ENCODE measurements at regions not wholly inside any gene's neighbourhood (a gene's known extent, or its start where the extent isn't known, plus 50 kb on each side); places are given as distances from the start of the nearest gene placed in this dataset.

GRCh38 chr3:186459108-186459467 is 85.1 kb downstream of the CRYGS start:
- Histone ChIP-seq H3K9ac (ENCODE audit: low read depth, low read length) (no peak overlapping the region), H3K79me2 (ENCODE audit: insufficient read depth, low read length) (no peaks in the 10 kb centered on the region), H3K4me1 (ENCODE audit: insufficient read depth, low read length) (no peaks in the 10 kb centered on the region), H3K27me3 (ENCODE audit: insufficient read depth, low read length, poor library complexity) (peaks cover 9% of the 10 kb centered on the region), H3K36me3 (ENCODE audit: insufficient read depth, low read length) (no peaks in the 10 kb centered on the region), H3K4me3 (ENCODE audit: low read depth in 1 of 2, low read length in 2 of 2) (no peak overlapping the region), H3K4me2 (ENCODE audit: insufficient read depth, low read length) (no peak overlapping the region), H3K27ac (ENCODE audit: low read length) (no peak overlapping the region), H3K9me3 (ENCODE audit: insufficient read depth, low read length, severe bottlenecking) (no peaks in the 10 kb centered on the region), H2AFZ (ENCODE audit: low read depth, low read length) (no peak overlapping the region), H4K20me1 (ENCODE audit: insufficient read depth, low read length) (no peaks in the 10 kb centered on the region)
- TF ChIP-seq EZH2 (IDR thresholded peaks at IDR 0.05; ENCODE audit: borderline replicate concordance, low read depth, low read length, severe bottlenecking), result no peak
- no peak for TF ChIP-seq CTCF (IDR thresholded peaks at IDR 0.05; ENCODE audit: borderline replicate concordance, extremely low read depth, low read length, poor library complexity, severe bottlenecking)
- ATAC-seq (ENCODE audit: insufficient read depth, low read depth) (no peak), DNase-seq (no peak)

DNA sequence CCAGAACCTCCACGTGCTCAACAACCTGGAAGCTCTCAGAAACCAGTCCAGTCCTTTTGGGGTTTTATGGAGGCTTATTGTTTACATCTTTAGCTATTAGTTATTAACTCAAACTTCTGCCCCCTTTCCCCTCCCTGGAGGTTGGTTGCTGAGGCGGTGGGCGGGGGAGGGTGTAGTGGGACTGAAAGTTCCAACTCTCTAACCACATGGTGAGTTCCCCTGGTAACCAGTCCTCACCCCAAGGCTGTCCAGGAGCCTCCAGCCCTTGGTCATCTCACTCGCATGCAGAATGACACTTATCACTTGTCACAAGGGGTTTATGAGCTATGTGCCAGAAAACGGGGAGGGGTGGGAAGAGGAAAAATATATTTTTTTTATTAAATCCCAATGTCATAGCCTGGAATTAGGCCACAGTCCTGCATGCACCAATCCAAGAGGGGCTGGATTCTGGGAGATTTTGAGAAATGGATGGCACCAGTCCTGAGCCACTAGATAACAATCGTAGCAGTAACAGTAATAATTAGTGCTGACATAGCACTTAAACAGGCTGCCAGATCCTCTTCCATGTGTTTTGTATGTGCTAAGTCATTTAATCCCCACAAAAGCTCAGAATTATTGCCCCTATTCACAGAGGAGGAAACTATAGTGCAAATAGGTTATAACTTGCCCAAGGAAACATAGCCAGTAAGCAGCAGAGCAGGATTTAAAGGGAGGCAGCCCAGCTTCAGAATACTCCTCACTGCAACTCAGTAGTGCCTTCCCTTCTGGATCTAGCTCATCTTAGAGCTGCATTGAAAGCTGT is 85.7 kb downstream of the CRYGS start:
- no peak overlapping the region for H2AFZ ChIP-seq (ENCODE audit: low read depth, low read length)
- H3K4me3 ChIP-seq (ENCODE audit: low read depth in 1 of 2, low read length in 2 of 2), result no peak overlapping the region
- H3K9ac ChIP-seq (ENCODE audit: low read depth, low read length), result no peak overlapping the region
- ATAC-seq (ENCODE audit: insufficient read depth, low read depth), result no peak
- TF ChIP-seq EZH2 (IDR thresholded peaks at IDR 0.05; ENCODE audit: borderline replicate concordance, low read depth, low read length, severe bottlenecking), result no peak
- TF ChIP-seq CTCF (IDR thresholded peaks at IDR 0.05; ENCODE audit: borderline replicate concordance, extremely low read depth, low read length, poor library complexity, severe bottlenecking), result no peak
- H3K27ac ChIP-seq (ENCODE audit: low read length), result no peak overlapping the region
- peaks cover 9% of the 10 kb centered on the region for H3K27me3 ChIP-seq (ENCODE audit: insufficient read depth, low read length, poor library complexity)
- no peaks in the 10 kb centered on the region for H4K20me1 ChIP-seq (ENCODE audit: insufficient read depth, low read length)
- no peak for DNase-seq
- no peaks in the 10 kb centered on the region for H3K9me3 ChIP-seq (ENCODE audit: insufficient read depth, low read length, severe bottlenecking)
- no peaks in the 10 kb centered on the region for H3K4me1 ChIP-seq (ENCODE audit: insufficient read depth, low read length)
- no peak overlapping the region for H3K4me2 ChIP-seq (ENCODE audit: insufficient read depth, low read length)
- H3K36me3 ChIP-seq (ENCODE audit: insufficient read depth, low read length), result no peaks in the 10 kb centered on the region
- H3K79me2 ChIP-seq (ENCODE audit: insufficient read depth, low read length), result no peaks in the 10 kb centered on the region

DNA sequence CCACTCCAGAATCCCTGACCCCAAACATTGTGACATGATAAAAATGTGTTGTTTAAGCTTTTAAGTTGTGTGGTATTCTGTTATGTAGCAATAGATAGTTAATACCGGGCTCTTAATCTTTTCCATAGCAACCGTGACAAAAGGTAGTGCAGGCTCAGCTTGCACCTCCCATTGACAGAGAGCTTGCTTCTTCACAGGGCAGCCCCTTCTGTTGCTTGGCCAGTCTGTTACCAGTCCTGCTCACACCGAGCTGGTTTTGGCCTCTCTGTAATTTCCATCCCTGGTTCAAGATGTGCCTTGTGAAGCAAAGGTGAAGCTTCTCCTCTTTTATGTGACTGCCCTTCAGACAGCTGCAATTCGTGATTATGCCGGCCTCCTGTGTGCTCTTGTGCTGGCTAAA is 86.9 kb downstream of the CRYGS start:
- H3K27me3 ChIP-seq (ENCODE audit: insufficient read depth, low read length, poor library complexity), result peaks cover 9% of the 10 kb centered on the region
- H3K79me2 ChIP-seq (ENCODE audit: insufficient read depth, low read length), result no peaks in the 10 kb centered on the region
- no peaks in the 10 kb centered on the region for H3K9me3 ChIP-seq (ENCODE audit: insufficient read depth, low read length, severe bottlenecking)
- H3K27ac ChIP-seq (ENCODE audit: low read length), result no peak overlapping the region
- H3K9ac ChIP-seq (ENCODE audit: low read depth, low read length), result no peak overlapping the region
- no peaks in the 10 kb centered on the region for H3K36me3 ChIP-seq (ENCODE audit: insufficient read depth, low read length)
- no peaks in the 10 kb centered on the region for H3K4me1 ChIP-seq (ENCODE audit: insufficient read depth, low read length)
- H2AFZ ChIP-seq (ENCODE audit: low read depth, low read length), result no peak overlapping the region
- ATAC-seq (ENCODE audit: insufficient read depth, low read depth) (no peak), DNase-seq (no peak)
- H3K4me2 ChIP-seq (ENCODE audit: insufficient read depth, low read length), result no peak overlapping the region
- no peak overlapping the region for H3K4me3 ChIP-seq (ENCODE audit: low read depth in 1 of 2, low read length in 2 of 2)
- TF ChIP-seq EZH2 (IDR thresholded peaks at IDR 0.05; ENCODE audit: borderline replicate concordance, low read depth, low read length, severe bottlenecking) (no peak), CTCF (IDR thresholded peaks at IDR 0.05; ENCODE audit: borderline replicate concordance, extremely low read depth, low read length, poor library complexity, severe bottlenecking) (no peak)
- H4K20me1 ChIP-seq (ENCODE audit: insufficient read depth, low read length), result no peaks in the 10 kb centered on the region
